NCI-H1092 treated with DMSO at 0.1 percent for 48 hours (cell line): ENCODE measurements at regions not wholly inside any gene's neighbourhood (a gene's known extent, or its start where the extent isn't known, plus 50 kb on each side); places are given as distances from the start of the nearest gene placed in this dataset.
A peak's percentile ranks its signal among the peaks of the same experiment; 100 is the strongest.

Source experiments
- DNase-seq: peaks from one replicate; lab custom pipeline; 2025; lab: John Stamatoyannopoulos, UW

DNA sequence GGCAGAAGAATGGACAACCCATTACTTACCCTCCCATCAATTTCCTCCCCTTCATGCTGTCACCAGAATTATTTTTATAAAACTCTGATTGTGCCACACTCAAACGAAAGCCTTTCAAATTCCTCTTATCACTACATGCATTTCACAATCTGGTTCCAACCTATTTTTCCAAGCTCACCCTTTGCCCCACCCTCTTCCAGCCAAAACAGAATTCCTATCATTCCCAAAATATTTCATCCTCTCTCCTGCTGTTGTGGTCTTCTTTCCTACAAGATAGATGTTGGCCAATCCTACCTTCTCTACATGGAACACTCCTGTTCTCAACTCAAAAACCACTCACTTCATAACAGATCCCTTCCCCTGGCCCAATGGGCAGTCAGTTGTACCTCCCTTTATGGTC is 111.5 kb downstream of the ELAPOR2 start:
- DNase-seq: no peak

DNA sequence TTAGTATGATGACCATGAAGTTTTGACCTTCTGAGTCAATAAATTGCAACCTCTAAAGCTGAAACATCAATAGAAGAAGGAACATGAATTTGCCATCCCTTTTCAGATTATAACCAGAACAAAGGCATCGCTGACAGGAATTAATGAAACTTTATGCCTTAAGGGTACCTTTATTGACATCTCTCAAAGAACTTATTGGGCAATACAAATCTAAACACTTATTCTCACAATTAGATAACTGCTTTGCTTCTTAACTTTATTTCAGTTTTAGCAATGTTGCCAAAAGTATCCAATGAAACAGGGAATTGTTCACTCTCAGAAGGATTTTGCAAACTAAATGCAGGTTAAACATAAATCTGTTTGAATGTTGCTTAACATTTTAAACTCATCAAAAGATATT is 116.0 kb downstream of the ELAPOR2 start:
- DNase-seq: no peak

DNA sequence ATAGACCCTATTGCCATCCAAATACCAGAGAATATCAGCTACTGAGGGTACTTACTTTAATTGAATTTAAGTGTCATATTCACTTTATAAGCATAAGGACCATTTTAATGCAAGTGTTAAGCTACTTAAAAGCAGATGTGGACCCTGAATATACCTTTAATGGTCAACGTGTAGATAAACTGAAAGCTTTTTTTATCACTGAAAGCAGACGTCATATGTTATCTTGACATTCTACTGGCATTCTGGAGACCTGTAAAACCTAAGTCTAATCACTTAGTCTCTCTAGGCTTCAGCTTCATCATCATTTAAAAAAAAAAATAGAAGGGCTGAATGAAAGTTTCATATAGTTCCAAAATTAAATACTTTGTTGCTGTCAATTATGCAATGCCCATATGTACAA is 116.5 kb downstream of the ELAPOR2 start:
- no peak for DNase-seq

DNA sequence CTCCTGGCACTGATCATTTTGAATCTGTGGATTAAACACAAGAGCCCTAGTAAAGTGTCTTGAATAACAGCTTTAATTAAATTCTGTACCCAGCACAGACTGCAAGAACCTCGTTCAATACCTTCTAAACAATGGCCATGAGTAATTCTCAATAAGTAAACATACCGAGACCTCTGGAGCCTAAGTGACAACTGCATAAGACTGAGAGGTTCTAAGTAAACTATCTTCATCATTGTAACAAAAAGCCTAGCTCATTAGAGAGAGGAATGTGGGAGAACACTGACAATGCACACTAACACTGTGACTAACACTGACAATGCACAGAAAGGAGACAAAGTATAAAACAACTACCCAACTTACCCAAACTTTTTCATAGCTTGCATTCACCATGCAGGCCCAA is 117.4 kb downstream of the ELAPOR2 start:
- no peak for DNase-seq

DNA sequence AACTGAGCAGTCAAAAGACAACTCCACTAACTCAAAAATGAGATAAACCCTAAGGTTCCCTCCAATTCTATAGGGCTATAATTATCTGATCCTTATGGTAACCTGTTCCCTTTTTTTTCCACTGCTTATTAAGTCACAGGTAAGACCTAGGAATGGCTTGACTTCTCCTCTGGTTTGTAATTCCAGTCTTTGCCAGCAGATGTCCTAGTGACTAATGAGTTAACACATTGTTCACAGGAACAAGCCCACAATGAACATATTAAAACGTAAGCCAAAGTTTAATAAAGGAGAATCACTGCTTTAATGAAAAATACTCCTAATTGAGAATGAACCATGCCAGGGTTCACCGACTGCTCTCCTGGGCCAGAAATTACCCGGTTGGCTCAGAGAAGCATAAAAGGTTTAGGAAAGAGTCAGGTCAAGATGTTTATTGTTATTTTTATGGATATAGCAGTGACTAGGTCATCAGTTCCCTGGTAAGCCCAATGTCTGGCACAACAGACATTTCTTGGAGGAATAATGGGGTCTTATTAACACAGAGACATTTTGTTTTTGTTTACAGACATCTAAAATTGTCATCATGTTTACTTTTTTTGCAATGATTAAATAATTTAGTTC is 120.1 kb downstream of the ELAPOR2 start:
- peak; percentile 66 for DNase-seq

DNA sequence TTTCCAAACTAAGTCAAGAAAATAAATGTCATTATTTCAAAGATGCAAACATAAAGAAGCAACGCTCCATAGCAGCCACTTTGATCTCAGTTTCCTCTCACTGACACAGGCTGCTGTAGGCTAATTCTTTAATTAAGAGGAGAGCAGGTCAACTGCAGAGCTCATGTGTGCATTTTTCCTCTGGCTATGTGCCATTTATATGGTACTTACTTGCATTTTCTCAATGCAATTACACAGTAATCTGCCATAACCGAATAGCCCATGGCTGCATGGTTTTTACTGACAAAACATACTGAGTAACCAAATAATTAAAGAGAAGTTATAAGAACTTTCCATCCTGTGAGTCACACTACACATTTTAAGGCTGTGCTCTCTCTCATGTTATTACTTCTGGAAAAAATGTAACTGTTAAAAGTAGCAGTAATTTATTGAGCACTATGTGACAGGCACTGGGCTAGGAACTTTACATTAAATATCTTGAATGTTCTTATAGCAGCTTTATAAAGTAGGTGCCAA is 122.0 kb downstream of the ELAPOR2 start:
- DNase-seq: no peak

DNA sequence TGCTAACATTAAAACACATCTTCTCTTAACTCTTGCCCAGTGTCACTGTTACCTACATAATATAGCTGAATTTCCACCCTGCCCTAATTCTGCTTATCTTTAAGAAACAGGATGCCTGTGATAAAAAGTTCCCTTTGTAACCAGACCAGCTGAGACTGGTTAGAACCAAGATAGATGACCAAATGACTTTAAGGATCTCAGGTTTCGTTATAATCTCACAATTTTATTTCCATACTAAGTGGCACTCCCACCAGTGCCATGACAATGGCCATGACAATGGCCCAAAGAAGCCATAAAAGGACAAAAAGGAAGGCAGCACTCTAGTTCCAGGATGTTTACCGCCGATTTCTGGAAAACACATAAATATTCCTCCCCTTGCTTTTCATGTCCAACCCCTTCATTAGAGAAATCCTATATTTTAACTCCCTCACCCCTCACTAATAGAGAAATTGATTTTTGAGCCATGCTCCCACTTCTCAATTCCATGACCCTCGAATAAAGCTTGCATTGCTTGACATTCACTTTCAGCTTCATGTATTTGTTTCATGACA is 126.1 kb downstream of the ELAPOR2 start:
- DNase-seq: no peak

DNA sequence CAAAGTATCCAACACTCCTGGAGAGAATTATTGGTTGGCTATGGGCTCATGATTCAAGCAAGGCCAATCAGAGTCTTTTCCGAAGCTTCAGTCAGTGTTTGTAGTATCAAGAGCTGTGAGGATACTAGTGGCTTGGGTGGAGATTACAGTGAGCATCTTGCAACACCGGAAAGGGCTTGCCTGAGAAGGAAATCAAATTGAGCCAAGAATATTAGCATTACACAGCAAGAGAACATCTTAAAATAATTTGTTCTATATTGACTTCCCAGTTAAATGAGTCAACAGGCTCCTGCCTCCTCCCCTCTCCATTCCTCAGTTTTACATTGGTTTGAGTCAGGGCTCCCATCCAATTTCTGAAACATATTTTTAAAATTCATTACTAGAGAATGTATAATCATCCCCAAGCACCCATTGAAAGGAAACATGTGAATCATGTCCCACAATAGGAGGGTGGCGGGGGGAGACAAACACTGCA is 127.4 kb downstream of the ELAPOR2 start:
- DNase-seq: no peak

DNA sequence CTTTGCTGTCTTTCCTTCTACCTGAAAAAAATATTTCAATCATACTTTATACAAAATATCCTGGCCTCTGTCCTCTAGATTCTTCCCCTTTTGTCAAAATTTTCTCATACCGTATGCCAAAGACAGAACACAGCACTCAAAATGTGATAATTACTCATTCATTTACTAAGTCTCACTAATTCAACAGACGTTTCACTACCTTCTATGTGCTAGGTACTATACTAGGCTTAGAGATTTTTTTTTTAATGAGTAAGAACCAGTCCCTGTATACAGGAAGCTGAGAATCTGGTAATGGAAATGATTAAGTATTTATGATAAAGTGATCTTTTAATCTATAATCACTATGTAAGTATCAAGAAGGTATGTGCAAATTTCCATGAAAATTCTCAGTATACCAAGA is 128.0 kb downstream of the ELAPOR2 start:
- DNase-seq: no peak

DNA sequence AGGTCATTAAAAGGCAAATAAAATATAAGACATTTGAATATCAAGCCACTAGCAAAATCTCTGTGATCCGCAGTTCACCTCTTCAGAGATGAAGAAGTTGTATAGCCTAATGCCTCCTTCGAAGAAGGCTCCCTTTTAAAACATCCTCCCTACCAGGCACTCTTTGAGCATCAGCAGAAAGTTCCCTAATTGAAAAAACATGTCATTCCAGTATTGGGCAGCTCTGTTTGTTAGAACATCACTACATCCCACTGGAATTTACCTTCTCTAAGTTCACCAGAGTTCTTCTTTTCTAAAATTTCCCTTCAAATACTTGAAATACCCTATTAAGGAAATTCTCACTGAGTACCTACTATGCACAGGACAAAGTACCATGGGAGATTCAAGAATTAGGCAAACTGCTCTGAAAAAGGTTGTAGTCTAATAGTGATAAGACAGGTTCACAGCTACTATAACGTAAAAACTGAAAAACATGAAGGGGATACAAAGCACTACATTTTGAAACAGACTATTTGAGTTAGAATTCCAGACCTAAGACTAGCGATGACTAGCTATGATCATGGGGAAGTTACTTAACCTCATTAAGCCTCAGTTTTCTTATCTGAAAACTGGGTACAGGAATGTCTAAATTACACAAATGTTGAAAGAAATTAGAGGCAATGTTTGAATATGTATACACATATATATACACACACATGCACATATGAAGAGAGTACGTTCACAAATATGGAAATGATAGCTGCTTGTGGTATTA is 128.7 kb downstream of the ELAPOR2 start:
- DNase-seq: no peak

DNA sequence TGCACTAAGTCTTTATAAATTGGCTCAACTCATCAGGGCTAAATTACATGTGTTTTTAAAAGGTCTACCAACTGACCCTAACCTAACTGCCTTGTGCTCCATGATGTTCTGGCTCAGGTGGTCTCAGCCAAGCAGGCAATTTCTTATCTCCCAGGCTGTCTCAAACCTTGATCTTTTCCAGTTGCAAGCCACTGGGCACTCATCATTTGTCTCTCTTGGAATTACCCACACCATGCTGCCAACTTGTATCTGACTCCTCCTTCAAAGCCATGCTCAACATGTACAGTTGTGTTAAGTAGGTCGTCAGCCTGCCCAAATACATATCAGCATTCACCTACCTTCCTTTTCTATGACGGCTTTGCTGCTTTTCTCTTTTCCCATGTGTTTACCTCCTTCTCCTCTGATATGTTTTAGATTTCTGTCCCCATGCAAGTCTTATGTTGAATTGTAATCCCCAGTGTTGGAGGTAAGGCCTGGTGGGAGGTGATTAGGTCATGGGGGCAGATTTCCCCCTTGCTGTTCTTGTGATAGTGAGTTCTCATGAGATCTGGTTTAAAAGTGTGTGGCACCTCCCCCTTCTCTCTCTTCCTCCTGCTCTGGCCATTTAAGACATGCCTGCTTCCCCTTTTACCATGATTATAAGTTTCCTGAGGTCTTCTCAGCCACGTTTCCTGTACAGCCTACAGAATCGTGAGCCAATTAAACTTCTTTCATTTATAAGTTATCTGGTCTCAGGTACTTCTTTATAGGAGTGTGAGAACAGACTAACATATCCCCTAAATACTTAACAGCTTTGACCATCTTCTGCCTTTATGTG is 130.0 kb downstream of the ELAPOR2 start:
- no peak for DNase-seq

DNA sequence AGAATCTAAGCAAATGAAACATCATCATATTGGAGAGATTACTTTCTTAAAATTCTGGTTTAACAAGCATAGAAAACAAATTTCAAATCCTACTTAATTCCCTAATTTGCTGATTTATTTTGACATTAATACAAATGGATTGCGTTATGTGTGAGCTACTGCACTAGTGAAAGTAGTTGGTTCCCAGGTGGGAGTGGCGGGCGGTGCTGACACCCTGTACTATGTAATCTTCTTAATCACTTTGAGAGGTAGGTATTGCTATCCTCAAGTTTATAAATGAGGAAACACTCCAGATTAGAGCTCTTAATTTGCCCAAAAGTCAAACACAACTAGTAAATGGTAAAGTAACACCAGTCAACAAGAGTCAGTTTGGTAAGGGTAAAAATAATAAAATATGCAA is 131.1 kb downstream of the ELAPOR2 start:
- no peak for DNase-seq

DNA sequence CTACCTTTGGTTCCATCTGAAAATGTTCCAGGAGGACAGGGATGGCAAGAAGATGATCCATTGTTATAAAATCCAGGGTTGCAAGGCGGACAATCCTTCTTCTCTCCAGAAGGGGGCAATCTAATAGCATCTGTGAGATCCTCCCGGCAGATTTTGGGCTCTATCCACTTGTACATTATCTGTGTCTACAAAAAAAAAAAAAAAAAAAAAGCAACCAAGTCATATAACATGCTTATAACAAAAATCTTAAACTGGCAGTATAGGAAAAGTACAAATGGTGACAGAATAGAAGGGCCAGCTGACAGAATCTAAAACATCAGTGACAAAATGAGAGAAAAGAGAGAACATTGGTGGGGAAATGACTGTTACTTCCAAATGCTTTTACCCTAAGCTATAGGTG is 132.7 kb downstream of the ELAPOR2 start:
- DNase-seq: peak; percentile 76

DNA sequence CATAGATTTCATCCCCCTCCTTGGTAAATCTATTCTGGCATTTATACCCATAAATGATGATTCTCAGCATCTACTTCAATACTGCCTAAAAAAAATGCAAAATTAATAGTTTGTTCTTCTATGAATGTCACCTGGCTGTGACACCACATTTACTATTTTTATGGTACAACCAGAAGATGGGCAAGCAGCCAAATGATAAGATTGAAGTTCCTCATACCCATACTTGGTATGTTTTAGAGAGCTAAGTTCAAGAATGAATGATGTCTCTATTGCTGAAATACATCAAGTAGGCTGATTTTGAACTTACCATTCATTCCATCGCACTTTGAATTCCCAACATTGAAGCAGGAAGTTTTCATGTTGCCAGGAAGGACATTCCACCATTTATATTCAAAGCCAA is 134.2 kb downstream of the ELAPOR2 start:
- DNase-seq: no peak

DNA sequence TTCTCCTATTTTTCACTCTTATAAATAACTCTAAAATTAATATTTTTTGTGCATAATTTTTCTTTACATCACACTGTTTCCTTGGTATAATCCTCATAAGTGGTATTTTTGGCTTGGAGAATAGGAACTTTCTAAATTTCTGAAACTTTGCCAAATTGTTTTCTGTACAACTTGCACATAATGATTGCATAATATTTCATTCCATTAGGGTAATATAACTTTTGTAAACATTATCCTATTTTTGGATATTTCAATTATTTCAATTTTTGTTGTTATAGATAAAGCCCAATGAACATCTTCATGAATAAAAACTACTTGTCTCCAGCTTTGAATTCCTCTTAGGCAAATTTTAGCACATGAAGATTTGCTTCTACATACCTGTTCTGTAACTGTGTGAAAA is 135.9 kb downstream of the ELAPOR2 start:
- DNase-seq: no peak

DNA sequence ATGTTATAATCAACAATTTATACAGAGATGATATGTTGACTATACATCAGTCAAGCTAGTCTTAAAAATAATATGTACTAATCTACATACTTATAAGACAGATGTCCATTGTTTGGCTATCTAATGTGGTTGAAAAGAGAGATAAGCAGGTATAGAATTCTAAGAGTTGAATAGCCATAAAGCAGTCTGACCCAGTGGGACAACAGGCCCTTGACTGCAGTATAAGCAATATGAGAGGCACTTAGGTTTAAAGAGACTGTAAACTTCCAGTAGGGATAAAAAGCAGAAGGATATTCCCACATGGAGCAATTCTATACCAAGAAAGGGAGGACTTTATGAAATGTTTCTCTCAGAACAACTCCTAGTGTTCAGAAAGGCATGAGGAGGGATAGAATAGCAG is 139.3 kb downstream of the ELAPOR2 start:
- no peak for DNase-seq

DNA sequence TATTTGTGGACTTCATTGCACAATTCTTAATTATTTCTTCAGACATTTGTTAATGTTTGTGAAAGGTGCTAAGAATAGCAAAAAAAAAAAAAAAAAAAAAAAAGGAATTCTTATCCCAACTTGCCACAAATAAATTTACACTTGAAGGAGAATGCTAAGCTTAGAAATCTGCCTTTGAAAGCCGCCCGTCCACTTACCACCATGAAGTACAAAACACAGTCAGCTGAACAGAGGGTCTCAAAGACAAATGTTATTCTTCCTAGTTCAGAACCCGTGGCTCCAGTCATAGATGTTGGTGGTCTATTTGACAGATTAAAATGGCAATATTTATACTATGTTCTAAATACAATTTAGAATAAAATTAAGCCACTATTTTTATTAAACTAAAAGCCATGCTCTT is 141.2 kb downstream of the ELAPOR2 start:
- DNase-seq: no peak

DNA sequence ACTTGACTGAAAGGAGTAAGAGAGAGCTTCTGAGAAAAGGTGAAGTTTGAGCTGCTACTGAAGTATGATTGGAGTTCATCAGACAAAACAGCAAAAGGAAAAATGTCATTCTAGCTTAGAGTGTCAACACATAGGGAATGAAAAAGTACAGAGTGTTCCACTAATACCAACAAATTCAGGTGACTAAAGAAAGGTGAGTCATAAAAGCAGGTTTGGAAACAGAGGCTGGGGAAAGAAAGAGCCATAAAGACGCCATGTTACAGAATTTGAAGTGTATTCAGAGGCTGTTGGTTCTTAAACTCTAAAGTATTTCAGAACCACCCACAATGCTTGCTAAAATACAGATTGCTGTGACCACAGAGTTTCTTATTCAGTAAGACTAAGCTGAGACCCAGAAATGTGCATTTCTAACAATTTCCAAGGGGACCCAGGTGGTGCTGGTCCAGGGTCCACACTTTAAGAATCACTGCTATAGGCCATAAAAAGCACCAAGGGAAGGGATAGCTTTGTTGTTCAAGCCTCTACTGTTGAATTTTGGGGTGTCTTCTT is 143.1 kb downstream of the ELAPOR2 start:
- DNase-seq: no peak

DNA sequence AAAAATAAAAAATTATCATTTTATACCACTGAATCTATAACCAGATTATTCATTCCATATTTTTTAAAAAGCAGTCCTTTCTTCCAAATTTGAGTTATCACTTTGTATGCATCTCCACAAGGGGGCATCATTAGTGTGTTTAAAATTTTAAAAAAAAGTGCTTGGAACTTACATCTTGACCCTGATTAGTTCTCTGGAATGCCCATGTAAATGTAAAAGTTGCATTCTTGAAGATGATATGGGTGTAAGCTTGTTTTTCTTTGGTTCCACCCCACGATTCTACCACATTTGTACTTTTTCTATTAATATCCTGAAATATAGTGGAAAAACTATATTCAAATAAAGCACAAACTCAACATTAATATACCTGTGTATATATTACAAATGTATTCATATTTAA is 144.9 kb downstream of the ELAPOR2 start:
- DNase-seq: peak; percentile 26
